ENCODE measurements at regions not wholly inside any gene's neighbourhood (a gene's known extent, or its start where the extent isn't known, plus 50 kb on each side); places are given as distances from the start of the nearest gene placed in this dataset.

DNA sequence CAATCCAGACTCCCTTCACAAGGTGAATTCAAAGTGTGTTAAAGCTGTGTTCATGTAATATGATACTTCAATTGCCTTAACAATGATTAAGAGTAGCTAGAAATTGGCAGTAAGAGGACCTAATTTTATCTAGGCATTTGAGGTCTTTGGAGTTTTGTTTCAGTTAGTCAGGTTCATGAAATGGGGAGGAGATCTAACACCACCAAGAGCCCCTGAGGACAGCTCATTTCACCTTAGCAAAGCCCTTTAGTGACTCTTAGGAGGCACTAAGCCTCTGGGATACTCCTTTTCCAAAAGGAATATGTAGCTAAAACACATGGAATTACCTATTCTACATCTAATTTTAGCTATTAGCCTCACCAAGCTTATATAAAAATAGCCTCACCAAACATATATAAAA lies 716.5 kb upstream of the RAB6C start:
- no peak for ATAC-seq
- CTCF ChIA-PET (ENCODE audit: low intra/inter-chr PET ratio, low total read pairs): no interaction called here
- Histone ChIP-seq H3K36me3 (replicated peaks in 1 of 2; ENCODE audit: control insufficient read depth in 1 of 2, insufficient read depth in 2 of 2, low read length in 2 of 2) (no peaks in the 10 kb centered on the region), H3K4me2 (ENCODE audit: low read depth, low read length) (no peak overlapping the region), H3K79me2 (ENCODE audit: insufficient read depth, low read length) (no peaks in the 10 kb centered on the region), H3K9me3 (ENCODE audit: low read length) (peaks cover 32% of the 10 kb centered on the region), H3K4me1 (ENCODE audit: insufficient read depth, low read length) (no peaks in the 10 kb centered on the region), H4K20me1 (ENCODE audit: insufficient read depth, low read length) (no peaks in the 10 kb centered on the region), H3K4me3 (replicated peaks in 1 of 3; ENCODE audit: insufficient read depth in 1 of 3, low read depth in 2 of 3, low read length in 3 of 3) (no peak overlapping the region), H3K9ac (ENCODE audit: insufficient read depth, low read depth, low read length) (no peak overlapping the region), H2AFZ (ENCODE audit: low read length) (no peak overlapping the region), H3K27ac (ENCODE audit: extremely low read length, insufficient read depth, low read length) (no peak overlapping the region), H3K27me3 (ENCODE audit: control insufficient read depth in 1 of 2, insufficient read depth in 2 of 2, low read length in 2 of 2) (no peaks in the 10 kb centered on the region)
- intact Hi-C loops (cut with micrococcal nuclease; ENCODE audit: unreplicated experiment): no loop called here
- no peak for DNase-seq (ENCODE audit: low spot score)
- TF ChIP-seq, protein P1, sequence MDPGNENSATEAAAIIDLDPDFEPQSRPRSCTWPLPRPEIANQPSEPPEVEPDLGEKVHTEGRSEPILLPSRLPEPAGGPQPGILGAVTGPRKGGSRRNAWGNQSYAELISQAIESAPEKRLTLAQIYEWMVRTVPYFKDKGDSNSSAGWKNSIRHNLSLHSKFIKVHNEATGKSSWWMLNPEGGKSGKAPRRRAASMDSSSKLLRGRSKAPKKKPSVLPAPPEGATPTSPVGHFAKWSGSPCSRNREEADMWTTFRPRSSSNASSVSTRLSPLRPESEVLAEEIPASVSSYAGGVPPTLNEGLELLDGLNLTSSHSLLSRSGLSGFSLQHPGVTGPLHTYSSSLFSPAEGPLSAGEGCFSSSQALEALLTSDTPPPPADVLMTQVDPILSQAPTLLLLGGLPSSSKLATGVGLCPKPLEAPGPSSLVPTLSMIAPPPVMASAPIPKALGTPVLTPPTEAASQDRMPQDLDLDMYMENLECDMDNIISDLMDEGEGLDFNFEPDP (CRISPR knock-in tag; conservative IDR thresholded peaks at IDR 0.05): no peak
- TF ChIP-seq ETV6 (CRISPR knock-in tag; conservative IDR thresholded peaks at IDR 0.05): no peak
- TF ChIP-seq KAT7 (CRISPR knock-in tag; IDR thresholded peaks at IDR 0.05; ENCODE audit: borderline replicate concordance): no peak
- BruUV-seq (replicated peaks): no TSS peak
- POLR2A ChIA-PET: no interaction called here
- no peak for FAIRE-seq
- in situ Hi-C loops (cut with HindIII; ENCODE audit: extremely low pct_ligation_motif_present, low pct_unique_long_range_greater_than_20kb): no loop called here

DNA sequence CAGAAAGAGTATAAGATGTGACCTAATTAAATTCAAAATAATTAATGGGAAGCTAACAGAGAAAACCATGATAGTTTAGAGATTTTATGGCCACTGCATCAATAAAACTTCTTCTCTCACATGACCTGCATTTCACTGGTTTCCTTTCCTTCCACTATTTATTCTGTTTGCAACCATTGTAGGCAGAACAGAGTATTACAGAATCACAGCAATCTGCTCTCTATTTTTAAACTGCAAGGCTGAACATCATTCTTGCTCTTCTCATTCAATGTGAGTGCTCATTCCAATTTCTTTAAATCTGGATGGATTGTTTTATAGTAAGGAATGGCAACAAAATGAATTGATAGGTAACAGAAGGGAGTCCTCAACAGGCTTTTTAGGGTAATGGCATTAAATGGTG lies 715.5 kb upstream of the RAB6C start:
- no TSS peak for BruUV-seq (replicated peaks)
- no peak overlapping the region for H3K4me3 ChIP-seq (replicated peaks in 1 of 3; ENCODE audit: insufficient read depth in 1 of 3, low read depth in 2 of 3, low read length in 3 of 3)
- no peak overlapping the region for H3K4me2 ChIP-seq (ENCODE audit: low read depth, low read length)
- H4K20me1 ChIP-seq (ENCODE audit: insufficient read depth, low read length): no peaks in the 10 kb centered on the region
- ATAC-seq (no peak), DNase-seq (ENCODE audit: low spot score) (no peak), FAIRE-seq (no peak)
- ChIA-PET POLR2A (no interaction called here), CTCF (ENCODE audit: low intra/inter-chr PET ratio, low total read pairs) (no interaction called here)
- H3K27me3 ChIP-seq (ENCODE audit: control insufficient read depth in 1 of 2, insufficient read depth in 2 of 2, low read length in 2 of 2): no peaks in the 10 kb centered on the region
- no peak overlapping the region for H3K27ac ChIP-seq (ENCODE audit: extremely low read length, insufficient read depth, low read length)
- intact Hi-C loops (cut with micrococcal nuclease; ENCODE audit: unreplicated experiment) (no loop called here), in situ Hi-C loops (cut with HindIII; ENCODE audit: extremely low pct_ligation_motif_present, low pct_unique_long_range_greater_than_20kb) (no loop called here)
- peaks cover 36% of the 10 kb centered on the region for H3K9me3 ChIP-seq (ENCODE audit: low read length)
- H3K36me3 ChIP-seq (replicated peaks in 1 of 2; ENCODE audit: control insufficient read depth in 1 of 2, insufficient read depth in 2 of 2, low read length in 2 of 2): no peaks in the 10 kb centered on the region
- H3K9ac ChIP-seq (ENCODE audit: insufficient read depth, low read depth, low read length): no peak overlapping the region
- H3K79me2 ChIP-seq (ENCODE audit: insufficient read depth, low read length): no peaks in the 10 kb centered on the region
- H3K4me1 ChIP-seq (ENCODE audit: insufficient read depth, low read length): no peaks in the 10 kb centered on the region
- H2AFZ ChIP-seq (ENCODE audit: low read length): no peak overlapping the region
- no peak for TF ChIP-seq REL (CRISPR knock-in tag; conservative IDR thresholded peaks at IDR 0.05)
- no peak for TF ChIP-seq ELF4 (CRISPR knock-in tag; IDR thresholded peaks at IDR 0.05; ENCODE audit: borderline replicate concordance)
- TF ChIP-seq XBP1 (CRISPR knock-in tag; IDR thresholded peaks at IDR 0.05): no peak
- no peak for TF ChIP-seq TBP (CRISPR knock-in tag; IDR thresholded peaks at IDR 0.05)
- TF ChIP-seq, protein P2, sequence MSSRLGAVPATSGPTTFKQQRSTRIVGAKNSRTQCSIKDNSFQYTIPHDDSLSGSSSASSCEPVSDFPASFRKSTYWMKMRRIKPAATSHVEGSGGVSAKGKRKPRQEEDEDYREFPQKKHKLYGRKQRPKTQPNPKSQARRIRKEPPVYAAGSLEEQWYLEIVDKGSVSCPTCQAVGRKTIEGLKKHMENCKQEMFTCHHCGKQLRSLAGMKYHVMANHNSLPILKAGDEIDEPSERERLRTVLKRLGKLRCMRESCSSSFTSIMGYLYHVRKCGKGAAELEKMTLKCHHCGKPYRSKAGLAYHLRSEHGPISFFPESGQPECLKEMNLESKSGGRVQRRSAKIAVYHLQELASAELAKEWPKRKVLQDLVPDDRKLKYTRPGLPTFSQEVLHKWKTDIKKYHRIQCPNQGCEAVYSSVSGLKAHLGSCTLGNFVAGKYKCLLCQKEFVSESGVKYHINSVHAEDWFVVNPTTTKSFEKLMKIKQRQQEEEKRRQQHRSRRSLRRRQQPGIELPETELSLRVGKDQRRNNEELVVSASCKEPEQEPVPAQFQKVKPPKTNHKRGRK (CRISPR knock-in tag; IDR thresholded peaks at IDR 0.05): no peak
- TF ChIP-seq, protein P3, sequence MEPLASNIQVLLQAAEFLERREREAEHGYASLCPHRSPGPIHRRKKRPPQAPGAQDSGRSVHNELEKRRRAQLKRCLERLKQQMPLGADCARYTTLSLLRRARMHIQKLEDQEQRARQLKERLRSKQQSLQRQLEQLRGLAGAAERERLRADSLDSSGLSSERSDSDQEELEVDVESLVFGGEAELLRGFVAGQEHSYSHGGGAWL (CRISPR knock-in tag; IDR thresholded peaks at IDR 0.05): no peak
- TF ChIP-seq ZNF598 (CRISPR knock-in tag; IDR thresholded peaks at IDR 0.05; ENCODE audit: borderline replicate concordance): no peak
- TF ChIP-seq, protein P4, sequence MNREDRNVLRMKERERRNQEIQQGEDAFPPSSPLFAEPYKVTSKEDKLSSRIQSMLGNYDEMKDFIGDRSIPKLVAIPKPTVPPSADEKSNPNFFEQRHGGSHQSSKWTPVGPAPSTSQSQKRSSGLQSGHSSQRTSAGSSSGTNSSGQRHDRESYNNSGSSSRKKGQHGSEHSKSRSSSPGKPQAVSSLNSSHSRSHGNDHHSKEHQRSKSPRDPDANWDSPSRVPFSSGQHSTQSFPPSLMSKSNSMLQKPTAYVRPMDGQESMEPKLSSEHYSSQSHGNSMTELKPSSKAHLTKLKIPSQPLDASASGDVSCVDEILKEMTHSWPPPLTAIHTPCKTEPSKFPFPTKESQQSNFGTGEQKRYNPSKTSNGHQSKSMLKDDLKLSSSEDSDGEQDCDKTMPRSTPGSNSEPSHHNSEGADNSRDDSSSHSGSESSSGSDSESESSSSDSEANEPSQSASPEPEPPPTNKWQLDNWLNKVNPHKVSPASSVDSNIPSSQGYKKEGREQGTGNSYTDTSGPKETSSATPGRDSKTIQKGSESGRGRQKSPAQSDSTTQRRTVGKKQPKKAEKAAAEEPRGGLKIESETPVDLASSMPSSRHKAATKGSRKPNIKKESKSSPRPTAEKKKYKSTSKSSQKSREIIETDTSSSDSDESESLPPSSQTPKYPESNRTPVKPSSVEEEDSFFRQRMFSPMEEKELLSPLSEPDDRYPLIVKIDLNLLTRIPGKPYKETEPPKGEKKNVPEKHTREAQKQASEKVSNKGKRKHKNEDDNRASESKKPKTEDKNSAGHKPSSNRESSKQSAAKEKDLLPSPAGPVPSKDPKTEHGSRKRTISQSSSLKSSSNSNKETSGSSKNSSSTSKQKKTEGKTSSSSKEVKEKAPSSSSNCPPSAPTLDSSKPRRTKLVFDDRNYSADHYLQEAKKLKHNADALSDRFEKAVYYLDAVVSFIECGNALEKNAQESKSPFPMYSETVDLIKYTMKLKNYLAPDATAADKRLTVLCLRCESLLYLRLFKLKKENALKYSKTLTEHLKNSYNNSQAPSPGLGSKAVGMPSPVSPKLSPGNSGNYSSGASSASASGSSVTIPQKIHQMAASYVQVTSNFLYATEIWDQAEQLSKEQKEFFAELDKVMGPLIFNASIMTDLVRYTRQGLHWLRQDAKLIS (CRISPR knock-in tag; IDR thresholded peaks at IDR 0.05): no peak
- TF ChIP-seq, protein P5, sequence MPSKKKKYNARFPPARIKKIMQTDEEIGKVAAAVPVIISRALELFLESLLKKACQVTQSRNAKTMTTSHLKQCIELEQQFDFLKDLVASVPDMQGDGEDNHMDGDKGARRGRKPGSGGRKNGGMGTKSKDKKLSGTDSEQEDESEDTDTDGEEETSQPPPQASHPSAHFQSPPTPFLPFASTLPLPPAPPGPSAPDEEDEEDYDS (CRISPR knock-in tag; IDR thresholded peaks at IDR 0.05): no peak
- TF ChIP-seq SIX1 (CRISPR knock-in tag; IDR thresholded peaks at IDR 0.05; ENCODE audit: borderline replicate concordance): no peak
